Midbrain (tissue), 1 donor: ENCODE measurements at regions not wholly inside any gene's neighbourhood (a gene's known extent, or its start where the extent isn't known, plus 50 kb on each side); places are given as distances from the start of the nearest gene placed in this dataset.

Source experiments
- DNase-seq: peaks from one replicate; lab custom pipeline; 2025; lab: John Stamatoyannopoulos, UW

- DNase-seq = no peak
Measured at GRCh38 chr20:63100926-63101699, 94.3 kb upstream of the BHLHE23 start.

- no peak for DNase-seq
Measured at GRCh38 chr20:63100174-63100925, 93.6 kb upstream of the BHLHE23 start.

- DNase-seq = no peak
Measured at GRCh38 chr20:63099456-63100173, 92.9 kb upstream of the BHLHE23 start.

- DNase-seq = no peak
Measured at GRCh38 chr20:63098195-63098810, 91.5 kb upstream of the BHLHE23 start.

GRCh38 chr20:63097336-63097831 lies 90.6 kb upstream of the BHLHE23 start:
- no peak for DNase-seq

- DNase-seq = no peak
Measured at GRCh38 chr20:63096681-63097335, 90.0 kb upstream of the BHLHE23 start.

- DNase-seq = no peak
Measured at GRCh38 chr20:63095718-63096654, 89.2 kb upstream of the BHLHE23 start.

- DNase-seq = no peak
Measured at GRCh38 chr20:63094767-63095499, 88.2 kb upstream of the BHLHE23 start.

- no peak for DNase-seq
Measured at GRCh38 chr20:63093966-63094766, 87.4 kb upstream of the BHLHE23 start.

GRCh38 chr20:63092660-63093215 lies 86.0 kb upstream of the BHLHE23 start:
- DNase-seq = no peak

- DNase-seq = no peak
Measured at GRCh38 chr20:63091901-63092659, 85.3 kb upstream of the BHLHE23 start.

GRCh38 chr20:63090682-63091571 lies 84.2 kb upstream of the BHLHE23 start:
- no peak for DNase-seq

GRCh38 chr20:63090052-63090451 lies 83.3 kb upstream of the BHLHE23 start:
- DNase-seq = no peak

- DNase-seq = no peak
Measured at GRCh38 chr20:63089051-63089907, 82.5 kb upstream of the BHLHE23 start.

GRCh38 chr20:63087872-63088680 lies 81.3 kb upstream of the BHLHE23 start:
- no peak for DNase-seq
